ENCODE measurements at regions not wholly inside any gene's neighbourhood (a gene's known extent, or its start where the extent isn't known, plus 50 kb on each side); places are given as distances from the start of the nearest gene placed in this dataset.

DNA sequence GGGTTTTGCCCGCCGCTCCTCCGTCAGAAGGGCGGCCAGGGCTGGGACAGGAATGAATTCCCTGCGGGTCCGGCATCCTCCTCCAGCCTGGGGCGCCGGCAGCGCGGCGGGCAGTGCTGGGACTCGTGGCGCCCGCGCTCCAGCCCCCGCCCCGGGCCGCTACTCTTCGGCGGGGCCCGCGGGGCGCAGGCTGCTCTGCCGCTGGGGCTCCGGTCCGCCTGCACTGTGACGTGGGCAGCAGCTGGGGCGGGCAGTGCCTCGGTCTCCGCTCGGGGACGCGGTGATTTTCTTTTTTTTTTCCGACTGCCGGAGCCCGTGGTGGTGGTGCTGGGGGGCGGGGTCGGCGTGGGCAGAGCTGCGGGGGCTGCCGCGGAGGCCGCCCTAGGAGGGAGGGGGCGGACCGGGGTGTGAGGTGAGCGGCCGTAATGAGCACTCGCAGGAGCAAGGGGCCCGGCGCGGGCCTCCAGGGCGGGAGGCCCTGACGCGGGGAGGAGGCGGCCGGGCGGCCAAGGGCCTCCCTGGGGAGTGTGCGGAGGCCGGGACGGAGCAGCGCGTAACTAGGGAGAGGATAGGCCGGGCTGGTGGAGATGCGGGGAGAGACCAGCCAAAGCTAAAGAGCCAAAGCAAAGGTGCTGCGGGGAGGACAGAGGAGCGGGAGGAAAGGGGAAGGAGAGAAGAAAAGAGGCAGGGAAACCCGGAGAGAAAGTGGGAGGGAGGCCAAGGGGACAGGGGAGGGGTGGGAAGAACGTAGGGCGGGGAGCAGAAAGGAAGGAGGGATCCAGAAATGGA is 73.3 kb upstream of the ZBED5 start:
- Histone ChIP-seq H3K36me3 (ENCODE audit: control insufficient read depth in 4 of 4, insufficient read depth in 4 of 4, low read length in 3 of 4) (no peaks in the 10 kb centered on the region), H3K27me3 (replicated peaks in 2 of 5; ENCODE audit: control insufficient read depth in 4 of 5, insufficient read depth in 5 of 5, low read length in 4 of 5) (peaks cover 5 to 43% (median 22%) of the 10 kb centered on the region in 5 experiments), H3K27ac (ENCODE audit: insufficient read depth in 1 of 2, low read depth in 1 of 2, low read length in 2 of 2, poor library complexity in 1 of 2, severe bottlenecking in 2 of 2) (no peak overlapping the region), H3K4me3 (ENCODE audit: control insufficient read depth in 1 of 7, extremely low read depth in 1 of 7, insufficient read depth in 4 of 7, low read depth in 2 of 7, low read length in 6 of 7) (peak overlapping the region; percentile 13 to 75 (median 63)), H3K4me1 (ENCODE audit: control extremely low read depth in 1 of 4, control insufficient read depth in 4 of 4, insufficient read depth in 4 of 4, low read length in 3 of 4) (peaks cover 3 to 28% (median 22%) of the 10 kb centered on the region in 4 experiments), H3K9me3 (ENCODE audit: control extremely low read depth in 1 of 5, control insufficient read depth in 4 of 5, insufficient read depth in 2 of 5, low read depth in 1 of 5, low read length in 4 of 5) (no peaks in the 10 kb centered on the region)
- peak; percentile 22 to 73 (median 57) for DNase-seq
- POLR2A ChIA-PET, result no interaction called here
- CTCF ChIA-PET, result interaction anchor here (0.8 to 14.6 kb wide), 8 partner anchors 12 to 961 kb away, joined by 3 to 170 read pairs (median 6); no protein-coding TSS in a partner anchor
- under 1% methylated on average over 65 of the region's 69 CpGs for WGBS (ENCODE audit: insufficient coverage)

DNA sequence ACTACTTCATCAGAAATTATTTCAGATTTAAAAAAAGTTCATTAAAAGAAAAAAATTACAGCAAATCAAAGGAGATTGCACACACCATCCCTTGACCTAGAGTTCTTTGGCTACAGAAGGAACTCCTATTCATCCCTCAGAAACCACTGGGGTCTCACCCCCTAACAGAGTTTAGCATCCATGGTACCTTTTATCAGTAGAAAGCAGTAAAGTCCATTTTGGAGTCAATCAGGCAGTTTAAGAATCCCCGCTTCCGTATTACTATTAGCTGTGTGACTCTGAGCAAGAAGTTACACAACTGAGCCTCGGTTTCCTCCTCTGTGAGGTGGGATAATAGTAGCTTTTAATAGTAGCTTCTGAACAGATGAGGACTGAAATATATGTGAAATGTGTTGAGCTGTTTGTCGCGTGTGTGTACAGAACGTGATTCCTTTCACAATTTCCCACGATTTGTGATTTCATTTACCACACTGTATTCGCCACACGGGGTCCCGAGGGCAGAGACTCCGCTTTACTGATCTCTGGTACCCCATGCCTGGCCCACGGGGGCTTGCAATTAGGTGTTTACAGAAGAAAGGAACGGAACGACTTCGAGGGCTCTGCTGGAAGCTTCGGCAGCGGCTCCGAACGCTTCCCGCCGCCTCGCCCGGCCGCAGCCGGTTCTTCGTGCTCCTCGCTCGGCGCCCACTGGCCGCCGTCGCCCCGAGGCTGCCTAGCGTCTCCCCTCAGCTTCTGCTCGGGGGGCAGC is 72.5 kb upstream of the ZBED5 start:
- no peaks in the 10 kb centered on the region for H3K36me3 ChIP-seq (ENCODE audit: control insufficient read depth in 4 of 4, insufficient read depth in 4 of 4, low read length in 3 of 4)
- H3K9me3 ChIP-seq (ENCODE audit: control extremely low read depth in 1 of 5, control insufficient read depth in 4 of 5, insufficient read depth in 2 of 5, low read depth in 1 of 5, low read length in 4 of 5), result no peaks in the 10 kb centered on the region
- POLR2A ChIA-PET, result no interaction called here
- H3K4me3 ChIP-seq (ENCODE audit: control insufficient read depth in 1 of 7, extremely low read depth in 1 of 7, insufficient read depth in 4 of 7, low read depth in 2 of 7, low read length in 6 of 7), result peak overlapping the region; percentile 13 to 75 (median 63)
- no peak overlapping the region for H3K27ac ChIP-seq (ENCODE audit: insufficient read depth in 1 of 2, low read depth in 1 of 2, low read length in 2 of 2, poor library complexity in 1 of 2, severe bottlenecking in 2 of 2)
- DNase-seq, result peak in 2 of 3 donors; percentile 40 to 52
- H3K27me3 ChIP-seq (replicated peaks in 2 of 5; ENCODE audit: control insufficient read depth in 4 of 5, insufficient read depth in 5 of 5, low read length in 4 of 5), result peaks cover 5 to 43% (median 22%) of the 10 kb centered on the region in 5 experiments
- WGBS (ENCODE audit: insufficient coverage), result 6% methylated on average over 27 of the region's 35 CpGs
- CTCF ChIA-PET, result interaction anchor here (1.4 to 14.6 kb wide), 5 partner anchors 80 to 962 kb away, joined by 3 to 170 read pairs (median 9); no protein-coding TSS in a partner anchor
- H3K4me1 ChIP-seq (ENCODE audit: control extremely low read depth in 1 of 4, control insufficient read depth in 4 of 4, insufficient read depth in 4 of 4, low read length in 3 of 4), result peaks cover 3 to 28% (median 22%) of the 10 kb centered on the region in 4 experiments

DNA sequence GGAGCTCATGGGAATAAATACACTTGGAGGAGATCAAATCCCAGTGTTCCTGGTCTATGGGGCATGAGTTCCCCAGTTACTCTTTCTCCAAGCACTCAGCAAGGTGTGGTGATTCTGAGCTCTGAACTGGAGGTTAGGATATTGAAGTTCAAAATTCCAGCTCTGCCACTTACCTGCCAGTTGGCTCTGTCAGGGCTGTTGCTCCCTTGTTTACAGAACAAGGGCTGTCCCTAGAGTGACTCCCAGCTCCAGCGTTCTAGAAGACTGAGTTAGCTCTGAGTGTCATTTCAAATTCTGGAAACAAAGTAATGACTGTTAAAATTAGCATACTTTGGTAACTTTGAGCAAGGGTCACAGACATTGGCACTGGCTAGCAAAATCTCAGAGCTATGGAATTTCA is 69.7 kb upstream of the ZBED5 start:
- H3K36me3 ChIP-seq (ENCODE audit: control insufficient read depth in 4 of 4, insufficient read depth in 4 of 4, low read length in 3 of 4), result no peaks in the 10 kb centered on the region
- WGBS (ENCODE audit: insufficient coverage), result 88% methylated on average over 1 of the region's 1 CpG
- H3K4me3 ChIP-seq (ENCODE audit: control insufficient read depth in 1 of 7, extremely low read depth in 1 of 7, insufficient read depth in 4 of 7, low read depth in 2 of 7, low read length in 6 of 7), result no peak overlapping the region
- no peak for DNase-seq
- POLR2A ChIA-PET, result no interaction called here
- CTCF ChIA-PET, result interaction anchor here (1.2 to 5.3 kb wide), 2 partner anchors 94 to 134 kb away, joined by 3 to 24 read pairs; no protein-coding TSS in a partner anchor
- peaks cover 3 to 18% (median 14%) of the 10 kb centered on the region in 4 experiments for H3K4me1 ChIP-seq (ENCODE audit: control extremely low read depth in 1 of 4, control insufficient read depth in 4 of 4, insufficient read depth in 4 of 4, low read length in 3 of 4)
- H3K27me3 ChIP-seq (replicated peaks in 2 of 5; ENCODE audit: control insufficient read depth in 4 of 5, insufficient read depth in 5 of 5, low read length in 4 of 5), result peaks cover 5 to 35% (median 11%) of the 10 kb centered on the region in 5 experiments
- H3K9me3 ChIP-seq (ENCODE audit: control extremely low read depth in 1 of 5, control insufficient read depth in 4 of 5, insufficient read depth in 2 of 5, low read depth in 1 of 5, low read length in 4 of 5), result no peaks in the 10 kb centered on the region
- H3K27ac ChIP-seq (ENCODE audit: insufficient read depth in 1 of 2, low read depth in 1 of 2, low read length in 2 of 2, poor library complexity in 1 of 2, severe bottlenecking in 2 of 2), result no peak overlapping the region

DNA sequence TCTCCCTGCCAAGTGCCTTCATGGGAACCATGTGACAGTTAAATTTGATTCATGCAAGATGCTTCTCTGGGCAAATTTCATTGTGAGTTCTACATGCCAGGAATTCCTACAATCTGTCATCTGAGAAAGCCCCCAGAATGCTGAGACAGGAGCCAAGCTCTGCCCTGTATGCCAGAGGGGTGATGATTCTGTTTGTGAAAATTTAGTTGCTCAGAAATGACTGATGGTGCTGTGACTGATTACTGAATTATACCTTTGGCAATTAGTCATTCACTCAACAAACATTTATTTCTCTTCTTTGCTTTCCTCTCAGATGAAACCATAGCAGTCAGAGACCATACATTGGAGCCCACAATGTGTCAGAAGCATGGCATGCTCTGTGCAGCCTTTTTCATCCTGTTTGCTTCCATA is 69.0 kb upstream of the ZBED5 start:
- DNase-seq, result no peak
- Histone ChIP-seq H3K36me3 (ENCODE audit: control insufficient read depth in 4 of 4, insufficient read depth in 4 of 4, low read length in 3 of 4) (no peaks in the 10 kb centered on the region), H3K4me3 (ENCODE audit: control insufficient read depth in 1 of 7, extremely low read depth in 1 of 7, insufficient read depth in 4 of 7, low read depth in 2 of 7, low read length in 6 of 7) (no peak overlapping the region), H3K27me3 (replicated peaks in 2 of 5; ENCODE audit: control insufficient read depth in 4 of 5, insufficient read depth in 5 of 5, low read length in 4 of 5) (peaks cover 5 to 28% (median 6%) of the 10 kb centered on the region in 5 experiments), H3K9me3 (ENCODE audit: control extremely low read depth in 1 of 5, control insufficient read depth in 4 of 5, insufficient read depth in 2 of 5, low read depth in 1 of 5, low read length in 4 of 5) (no peaks in the 10 kb centered on the region), H3K4me1 (ENCODE audit: control extremely low read depth in 1 of 4, control insufficient read depth in 4 of 4, insufficient read depth in 4 of 4, low read length in 3 of 4) (peaks cover 3 to 14% (median 14%) of the 10 kb centered on the region in 4 experiments), H3K27ac (ENCODE audit: insufficient read depth in 1 of 2, low read depth in 1 of 2, low read length in 2 of 2, poor library complexity in 1 of 2, severe bottlenecking in 2 of 2) (no peak overlapping the region)
- ChIA-PET POLR2A (no interaction called here), CTCF (interaction anchor here (1.0 to 5.3 kb wide), 3 partner anchors 33 to 134 kb away, joined by 3 to 24 read pairs (median 3); no protein-coding TSS in a partner anchor)

DNA sequence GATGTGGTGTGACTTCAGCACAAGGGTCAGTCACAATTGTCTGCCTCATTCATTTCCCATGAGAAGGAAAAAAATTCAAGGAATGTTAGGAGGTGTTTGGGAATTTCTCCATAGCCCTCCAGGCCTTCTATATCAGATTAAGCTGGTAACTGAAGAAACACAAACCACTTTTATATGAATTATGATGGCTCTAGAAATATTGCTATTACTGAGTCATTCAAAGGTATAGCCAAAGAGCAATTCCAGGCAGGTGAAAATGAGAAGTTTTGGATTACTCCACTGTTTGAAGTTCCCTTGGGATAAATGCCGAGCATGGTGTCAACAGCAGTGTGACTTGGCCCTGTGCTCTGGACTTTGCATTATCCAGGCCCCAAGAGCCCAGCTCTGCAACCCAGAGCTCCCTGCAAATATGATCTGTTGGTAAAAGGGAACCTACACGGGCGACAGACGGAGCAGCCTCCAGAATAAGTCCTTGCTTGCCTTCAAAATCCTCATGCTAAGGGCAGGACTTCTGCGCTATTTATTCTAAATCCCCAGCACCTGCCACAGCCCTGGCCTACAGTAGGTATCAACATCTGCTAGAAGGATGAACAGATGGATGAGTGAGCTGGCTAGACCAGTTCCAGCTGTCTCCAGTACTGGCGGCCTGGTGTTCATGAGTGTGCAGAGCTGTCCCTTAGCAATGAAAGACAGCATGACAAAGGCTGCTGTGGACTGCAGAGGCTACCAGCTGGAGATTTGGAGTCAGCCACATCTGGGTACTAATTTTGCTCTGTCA is 67.5 kb upstream of the ZBED5 start:
- H3K4me3 ChIP-seq (ENCODE audit: control insufficient read depth in 1 of 7, extremely low read depth in 1 of 7, insufficient read depth in 4 of 7, low read depth in 2 of 7, low read length in 6 of 7), result no peak overlapping the region
- no peaks in the 10 kb centered on the region for H3K9me3 ChIP-seq (ENCODE audit: control extremely low read depth in 1 of 5, control insufficient read depth in 4 of 5, insufficient read depth in 2 of 5, low read depth in 1 of 5, low read length in 4 of 5)
- H3K36me3 ChIP-seq (ENCODE audit: control insufficient read depth in 4 of 4, insufficient read depth in 4 of 4, low read length in 3 of 4), result no peaks in the 10 kb centered on the region
- no peak overlapping the region for H3K27ac ChIP-seq (ENCODE audit: insufficient read depth in 1 of 2, low read depth in 1 of 2, low read length in 2 of 2, poor library complexity in 1 of 2, severe bottlenecking in 2 of 2)
- POLR2A ChIA-PET, result no interaction called here
- 100% methylated on average over 5 of the region's 6 CpGs for WGBS (ENCODE audit: insufficient coverage)
- CTCF ChIA-PET, result interaction anchor here (1.0 to 5.3 kb wide), 6 partner anchors 8 to 132 kb away, joined by 3 to 24 read pairs (median 4); no protein-coding TSS in a partner anchor
- peaks cover under 1 to 7% (median 2%) of the 10 kb centered on the region in 4 experiments for H3K4me1 ChIP-seq (ENCODE audit: control extremely low read depth in 1 of 4, control insufficient read depth in 4 of 4, insufficient read depth in 4 of 4, low read length in 3 of 4)
- DNase-seq, result no peak
- peaks cover 3 to 16% (median 5%) of the 10 kb centered on the region in 5 experiments for H3K27me3 ChIP-seq (replicated peaks in 2 of 5; ENCODE audit: control insufficient read depth in 4 of 5, insufficient read depth in 5 of 5, low read length in 4 of 5)

DNA sequence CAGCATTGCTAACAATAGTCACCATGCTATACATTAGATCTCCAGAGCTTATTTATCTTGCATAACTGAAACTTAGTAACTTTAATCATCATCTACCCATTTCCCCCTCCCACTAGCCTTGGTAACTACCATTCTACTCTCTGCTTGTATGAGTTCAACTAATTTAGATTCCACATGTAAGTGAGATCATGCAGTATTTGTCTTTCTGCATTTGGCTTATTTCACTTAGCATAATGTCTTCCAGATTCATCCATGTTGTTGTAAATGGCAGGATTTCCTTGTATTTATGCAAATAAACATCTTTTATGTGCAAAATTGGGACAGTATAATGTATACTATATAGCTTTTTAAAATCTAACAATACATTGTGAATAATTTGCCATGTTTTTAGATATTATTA is 66.0 kb upstream of the ZBED5 start:
- Histone ChIP-seq H3K9me3 (ENCODE audit: control extremely low read depth in 1 of 5, control insufficient read depth in 4 of 5, insufficient read depth in 2 of 5, low read depth in 1 of 5, low read length in 4 of 5) (no peaks in the 10 kb centered on the region), H3K27ac (ENCODE audit: insufficient read depth in 1 of 2, low read depth in 1 of 2, low read length in 2 of 2, poor library complexity in 1 of 2, severe bottlenecking in 2 of 2) (no peak overlapping the region), H3K4me3 (ENCODE audit: control insufficient read depth in 1 of 7, extremely low read depth in 1 of 7, insufficient read depth in 4 of 7, low read depth in 2 of 7, low read length in 6 of 7) (no peak overlapping the region), H3K27me3 (replicated peaks in 2 of 5; ENCODE audit: control insufficient read depth in 4 of 5, insufficient read depth in 5 of 5, low read length in 4 of 5) (peaks cover 0 to 7% (median 0%) of the 10 kb centered on the region in 5 experiments), H3K36me3 (ENCODE audit: control insufficient read depth in 4 of 4, insufficient read depth in 4 of 4, low read length in 3 of 4) (no peaks in the 10 kb centered on the region), H3K4me1 (ENCODE audit: control extremely low read depth in 1 of 4, control insufficient read depth in 4 of 4, insufficient read depth in 4 of 4, low read length in 3 of 4) (peaks cover 4 to 18% (median 5%) of the 10 kb centered on the region in 4 experiments)
- ChIA-PET CTCF (interaction anchor here (1.2 to 5.3 kb wide), 4 partner anchors 10 to 131 kb away, joined by 3 to 24 read pairs (median 6); no protein-coding TSS in a partner anchor), POLR2A (no interaction called here)
- DNase-seq, result no peak

Measured in common myeloid progenitor, CD34-positive (primary cell).